ENCODE measurements at regions not wholly inside any gene's neighbourhood (a gene's known extent, or its start where the extent isn't known, plus 50 kb on each side); places are given as distances from the start of the nearest gene placed in this dataset.

DNA sequence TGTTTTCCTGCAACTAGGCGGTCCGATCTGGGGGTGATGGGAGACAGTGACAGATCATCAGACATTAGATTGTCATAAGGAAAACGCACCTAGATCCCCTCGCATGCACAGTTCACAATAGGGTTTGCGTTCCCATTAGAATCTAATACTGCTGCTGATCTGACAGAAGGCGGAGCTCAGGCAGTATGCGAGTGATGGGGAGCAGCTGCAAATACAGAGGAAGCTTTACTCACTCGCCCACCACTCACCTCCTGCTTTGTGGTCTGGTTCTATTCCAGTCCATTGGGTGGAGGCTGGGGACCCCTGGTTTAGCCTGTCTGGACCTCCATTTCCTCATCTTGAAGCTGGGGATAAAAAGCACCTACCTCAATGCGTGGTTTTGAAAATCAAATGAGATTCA is 437.5 kb upstream of the PROK2 start:
- TF ChIP-seq, protein P1, sequence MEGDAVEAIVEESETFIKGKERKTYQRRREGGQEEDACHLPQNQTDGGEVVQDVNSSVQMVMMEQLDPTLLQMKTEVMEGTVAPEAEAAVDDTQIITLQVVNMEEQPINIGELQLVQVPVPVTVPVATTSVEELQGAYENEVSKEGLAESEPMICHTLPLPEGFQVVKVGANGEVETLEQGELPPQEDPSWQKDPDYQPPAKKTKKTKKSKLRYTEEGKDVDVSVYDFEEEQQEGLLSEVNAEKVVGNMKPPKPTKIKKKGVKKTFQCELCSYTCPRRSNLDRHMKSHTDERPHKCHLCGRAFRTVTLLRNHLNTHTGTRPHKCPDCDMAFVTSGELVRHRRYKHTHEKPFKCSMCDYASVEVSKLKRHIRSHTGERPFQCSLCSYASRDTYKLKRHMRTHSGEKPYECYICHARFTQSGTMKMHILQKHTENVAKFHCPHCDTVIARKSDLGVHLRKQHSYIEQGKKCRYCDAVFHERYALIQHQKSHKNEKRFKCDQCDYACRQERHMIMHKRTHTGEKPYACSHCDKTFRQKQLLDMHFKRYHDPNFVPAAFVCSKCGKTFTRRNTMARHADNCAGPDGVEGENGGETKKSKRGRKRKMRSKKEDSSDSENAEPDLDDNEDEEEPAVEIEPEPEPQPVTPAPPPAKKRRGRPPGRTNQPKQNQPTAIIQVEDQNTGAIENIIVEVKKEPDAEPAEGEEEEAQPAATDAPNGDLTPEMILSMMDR (IDR thresholded peaks at IDR 0.05): no peak
- no peak for TF ChIP-seq POLR2A (IDR thresholded peaks at IDR 0.05)
- TF ChIP-seq EP300 (IDR thresholded peaks at IDR 0.05): no peak
